A673 (cell line): ENCODE measurements at regions not wholly inside any gene's neighbourhood (a gene's known extent, or its start where the extent isn't known, plus 50 kb on each side); places are given as distances from the start of the nearest gene placed in this dataset.

Source experiments
- BruUV-seq: library from RNA; stranded (reverse); fragments of 400-500 nt; replicated peaks from 2 replicates; lab custom pipeline; 2021; lab: Mats Ljungman, UMichigan
- CTCF ChIA-PET: fragments of 300-600 bp; sonication (Branson Sonifier 250); formaldehyde crosslinking; loops from one replicate; lab custom pipeline; 2022; ENCODE audit warnings: antibody characterized with exemption; lab: Charles Lee
- POLR2A ChIA-PET: fragments of 300-600 bp; sonication (Branson Sonifier 250); formaldehyde crosslinking; loops from one replicate; lab custom pipeline; 2022; ENCODE audit warnings: antibody characterized with exemption; ENCODE audit not compliant: low non-redundant PET; lab: Charles Lee
- DNase-seq: peaks from one replicate; pipeline ENCODE4 v3.0.0-alpha.2; 2015; ENCODE audit warnings: low spot score
- H3K27ac ChIP-seq: fragments of 200-600 bp; sonication (generic); 2 replicates; pipeline ENCODE4 v1.5.1; 2016; ENCODE audit warnings: mixed run types, low read depth, mild to moderate bottlenecking, mixed read lengths, antibody characterized with exemption, low read length; ENCODE audit not compliant: poor library complexity, severe bottlenecking
- H3K27me3 ChIP-seq: fragments of 200-600 bp; sonication (generic); replicated peaks from 2 replicates; pipeline ENCODE4 v1.6.1; 2017; ENCODE audit warnings: mixed run types, low read depth, mild to moderate bottlenecking, mixed read lengths, antibody characterized with exemption, low read length; ENCODE audit not compliant: insufficient read depth, poor library complexity
- H3K36me3 ChIP-seq: fragments of 200-600 bp; sonication (generic); 2 replicates; pipeline ENCODE4 v1.6.1; 2016; ENCODE audit warnings: mixed run types, mild to moderate bottlenecking, mixed read lengths, antibody characterized with exemption, low read length; ENCODE audit not compliant: insufficient read depth, poor library complexity, severe bottlenecking
- H3K4me1 ChIP-seq: fragments of 200-600 bp; sonication (generic); 2 replicates; pipeline ENCODE4 v1.6.1; 2017; ENCODE audit warnings: mixed run types, mild to moderate bottlenecking, mixed read lengths, antibody characterized with exemption, low read length; ENCODE audit not compliant: insufficient read depth, poor library complexity, severe bottlenecking
- H3K4me3 ChIP-seq: fragments of 200-600 bp; sonication (generic); 2 replicates; pipeline ENCODE4 v1.5.1; 2016; ENCODE audit warnings: low read depth, mixed run types, mild to moderate bottlenecking, mixed read lengths, low read length; ENCODE audit not compliant: poor library complexity, severe bottlenecking
- H3K9me3 ChIP-seq: fragments of 200-600 bp; sonication (generic); 2 replicates; pipeline ENCODE4 v1.6.1; 2016; ENCODE audit warnings: mixed run types, low read depth, mild to moderate bottlenecking, mixed read lengths, antibody characterized with exemption, low read length; ENCODE audit not compliant: poor library complexity, severe bottlenecking
- EZH2 ChIP-seq: fragments of 200-600 bp; sonication (generic); IDR thresholded peaks from 2 replicates; pipeline ENCODE4 v1.6.1; 2017; ENCODE audit warnings: borderline replicate concordance, low read depth, mild to moderate bottlenecking, mixed read lengths, antibody characterized with exemption, low read length; ENCODE audit not compliant: poor library complexity, severe bottlenecking
- intact Hi-C: fragments of 100-400 bp; cut with micrococcal nuclease; formaldehyde crosslinking; loops from one replicate; pipeline ENCODE4 v1.10.0; 2022; ENCODE audit not compliant: unreplicated experiment
- TF ChIP-seq, protein P1 (sequence below): fragments of 300-800, 200-600 bp; sonication (generic); conservative IDR thresholded peaks from 2 replicates; pipeline ENCODE4 v1.5.1; 2017; ENCODE audit warnings: low read depth, mild to moderate bottlenecking, antibody characterized with exemption, low read length, moderate library complexity, mixed read lengths

DNA sequence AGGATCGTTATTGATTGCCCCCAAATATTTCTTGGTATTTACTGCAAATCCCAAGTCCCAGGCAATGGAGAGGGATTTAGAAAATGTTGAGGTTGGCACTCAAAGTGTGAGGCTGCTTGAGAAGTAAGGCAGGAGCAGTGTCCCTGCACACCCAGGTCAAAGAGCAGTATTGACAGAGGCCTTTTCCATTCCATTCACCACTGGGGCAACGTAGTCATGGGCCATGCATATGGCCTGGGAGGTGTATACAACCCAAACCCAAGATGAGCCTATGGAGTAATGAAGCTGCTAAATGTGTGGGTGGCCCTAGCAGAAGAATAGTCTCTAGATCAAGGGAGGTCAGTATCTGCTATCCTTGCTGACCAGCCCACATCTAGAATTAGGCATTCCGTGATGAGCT is 245.6 kb downstream of the FOXD2 start:
- Histone ChIP-seq H3K9me3 (no peaks in the 10 kb centered on the region), H3K36me3 (no peaks in the 10 kb centered on the region), H3K4me3 (no peak overlapping the region), H3K4me1 (no peaks in the 10 kb centered on the region), H3K27me3 (no peaks in the 10 kb centered on the region), H3K27ac (no peak overlapping the region)
- intact Hi-C loops, result no loop called here
- no TSS peak for BruUV-seq
- ChIA-PET CTCF (no interaction called here), POLR2A (no interaction called here)
- no peak for DNase-seq
- no peak for TF ChIP-seq EZH2
- TF ChIP-seq, protein P1, sequence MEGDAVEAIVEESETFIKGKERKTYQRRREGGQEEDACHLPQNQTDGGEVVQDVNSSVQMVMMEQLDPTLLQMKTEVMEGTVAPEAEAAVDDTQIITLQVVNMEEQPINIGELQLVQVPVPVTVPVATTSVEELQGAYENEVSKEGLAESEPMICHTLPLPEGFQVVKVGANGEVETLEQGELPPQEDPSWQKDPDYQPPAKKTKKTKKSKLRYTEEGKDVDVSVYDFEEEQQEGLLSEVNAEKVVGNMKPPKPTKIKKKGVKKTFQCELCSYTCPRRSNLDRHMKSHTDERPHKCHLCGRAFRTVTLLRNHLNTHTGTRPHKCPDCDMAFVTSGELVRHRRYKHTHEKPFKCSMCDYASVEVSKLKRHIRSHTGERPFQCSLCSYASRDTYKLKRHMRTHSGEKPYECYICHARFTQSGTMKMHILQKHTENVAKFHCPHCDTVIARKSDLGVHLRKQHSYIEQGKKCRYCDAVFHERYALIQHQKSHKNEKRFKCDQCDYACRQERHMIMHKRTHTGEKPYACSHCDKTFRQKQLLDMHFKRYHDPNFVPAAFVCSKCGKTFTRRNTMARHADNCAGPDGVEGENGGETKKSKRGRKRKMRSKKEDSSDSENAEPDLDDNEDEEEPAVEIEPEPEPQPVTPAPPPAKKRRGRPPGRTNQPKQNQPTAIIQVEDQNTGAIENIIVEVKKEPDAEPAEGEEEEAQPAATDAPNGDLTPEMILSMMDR, result no peak

- DNase-seq, result no peak
- Histone ChIP-seq H3K4me1 (no peaks in the 10 kb centered on the region), H3K36me3 (no peaks in the 10 kb centered on the region), H3K4me3 (no peak overlapping the region), H3K27ac (no peak overlapping the region), H3K9me3 (no peaks in the 10 kb centered on the region), H3K27me3 (no peaks in the 10 kb centered on the region)
- TF ChIP-seq, protein P1, result no peak
- TF ChIP-seq EZH2, result no peak
- POLR2A ChIA-PET, result no interaction called here
- intact Hi-C loops, result no loop called here
- CTCF ChIA-PET, result no interaction called here
- no TSS peak for BruUV-seq
These were observed 246.7 kb downstream of the FOXD2 start for GRCh38 chr1:47684518-47684917.

DNA sequence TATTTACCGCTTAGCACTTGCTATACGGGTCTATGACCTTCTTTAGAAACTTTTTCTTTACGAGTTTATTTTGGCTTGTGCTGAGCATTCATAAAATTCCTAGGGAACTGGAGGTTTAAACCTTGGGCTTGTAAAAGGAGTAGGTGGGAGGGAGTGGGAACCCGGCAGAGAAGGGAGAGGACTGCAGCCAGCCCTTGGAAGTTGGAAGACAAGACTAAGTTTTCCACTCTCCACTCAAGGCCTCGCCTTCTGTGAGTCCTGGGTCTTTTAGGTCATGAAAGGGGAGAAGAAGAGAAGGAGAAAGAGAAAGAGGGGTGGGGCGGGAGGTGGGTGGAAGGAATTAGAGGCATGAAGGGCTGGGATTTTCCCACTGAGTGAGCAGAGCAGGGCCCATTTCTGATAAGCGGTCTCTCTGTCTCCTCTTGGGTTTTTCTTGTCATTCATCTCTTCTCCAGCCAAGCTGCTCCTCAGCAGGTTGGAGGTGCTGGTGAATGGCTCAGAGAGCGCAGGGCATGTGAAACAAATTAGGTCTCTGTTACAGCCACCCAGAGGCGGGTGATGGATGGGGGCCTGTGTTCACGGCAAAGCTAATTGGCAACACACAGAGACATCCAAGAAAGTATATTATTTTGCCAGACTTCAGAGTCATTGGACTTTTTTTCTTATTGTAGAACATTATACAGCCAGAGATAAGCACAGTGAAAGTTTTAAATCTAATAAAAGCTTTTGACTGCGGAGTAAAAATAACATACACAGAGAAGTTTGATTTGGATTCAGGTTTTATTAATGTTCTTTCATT is 247.3 kb downstream of the FOXD2 start:
- no peaks in the 10 kb centered on the region for H3K9me3 ChIP-seq
- no peaks in the 10 kb centered on the region for H3K36me3 ChIP-seq
- no peak for TF ChIP-seq EZH2
- DNase-seq, result no peak
- H3K27me3 ChIP-seq, result no peaks in the 10 kb centered on the region
- intact Hi-C loops, result no loop called here
- BruUV-seq, result no TSS peak
- ChIA-PET CTCF (no interaction called here), POLR2A (no interaction called here)
- no peak overlapping the region for H3K27ac ChIP-seq
- no peaks in the 10 kb centered on the region for H3K4me1 ChIP-seq
- no peak overlapping the region for H3K4me3 ChIP-seq

DNA sequence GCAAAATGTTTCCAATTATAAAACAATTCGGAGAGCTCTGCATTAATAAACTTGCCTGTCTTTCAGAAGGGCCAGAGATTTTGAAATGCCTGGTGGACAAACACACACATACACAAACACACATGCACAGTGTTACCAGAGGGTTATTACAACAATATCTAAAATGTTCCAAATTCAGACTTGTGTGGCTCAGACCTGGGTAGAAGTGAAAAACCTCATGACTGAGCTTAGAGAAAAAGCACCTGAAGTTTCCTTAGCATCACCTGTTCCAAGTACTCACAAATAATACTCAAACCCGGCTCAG is 247.9 kb downstream of the FOXD2 start:
- intact Hi-C loops, result no loop called here
- ChIA-PET POLR2A (no interaction called here), CTCF (no interaction called here)
- no peaks in the 10 kb centered on the region for H3K27me3 ChIP-seq
- H3K27ac ChIP-seq, result no peak overlapping the region
- TF ChIP-seq, protein P1, result no peak
- no peak for TF ChIP-seq EZH2
- no peak for DNase-seq
- H3K36me3 ChIP-seq, result no peaks in the 10 kb centered on the region
- no peaks in the 10 kb centered on the region for H3K4me1 ChIP-seq
- no TSS peak for BruUV-seq
- no peak overlapping the region for H3K4me3 ChIP-seq
- H3K9me3 ChIP-seq, result no peaks in the 10 kb centered on the region
